ENCODE measurements at regions not wholly inside any gene's neighbourhood (a gene's known extent, or its start where the extent isn't known, plus 50 kb on each side); places are given as distances from the start of the nearest gene placed in this dataset.

DNA sequence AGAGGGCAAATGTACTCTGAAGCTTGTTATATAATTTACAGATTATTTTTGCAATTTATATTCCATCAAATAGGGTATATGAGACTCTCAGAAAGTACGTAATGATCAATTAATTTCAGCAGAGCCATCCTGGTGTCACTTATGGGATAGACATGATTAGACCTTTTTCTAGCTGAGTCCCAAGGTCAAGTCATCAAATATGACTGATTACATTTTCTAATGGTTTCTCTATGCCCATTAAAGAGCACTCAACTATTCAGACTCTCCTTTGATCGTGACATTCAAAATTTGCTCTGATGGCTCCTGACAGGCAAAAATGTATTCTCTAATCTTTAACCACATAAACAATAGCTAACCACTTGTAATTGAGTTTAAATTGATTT, 469.2 kb downstream of the COG6 start:
- DNase-seq: no peak

- DNase-seq: no peak
These were observed 469.9 kb downstream of the COG6 start for GRCh38 chr13:40125336-40125735.

- no peak for DNase-seq
These were observed 471.0 kb downstream of the COG6 start for GRCh38 chr13:40126306-40127085.

DNA sequence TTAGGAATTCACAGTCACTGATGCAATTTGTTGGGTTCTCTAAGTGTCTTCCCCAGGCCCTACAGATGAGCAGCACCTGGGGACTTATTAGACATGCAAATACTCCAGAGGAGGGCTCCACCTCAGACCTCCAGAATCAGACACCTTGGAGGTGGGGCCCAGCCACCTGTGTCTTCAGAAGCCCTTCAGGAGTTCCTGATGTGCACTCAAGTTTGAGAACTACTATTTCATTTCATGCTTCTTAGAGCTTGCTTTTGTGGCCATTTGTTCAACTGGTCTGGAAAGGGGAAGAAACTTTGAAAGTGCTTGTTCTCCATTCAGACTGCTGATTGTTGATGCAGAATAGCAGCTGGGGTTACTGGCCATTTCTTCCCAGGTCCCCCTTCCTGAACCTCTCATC, 472.0 kb downstream of the COG6 start:
- no peak for DNase-seq

DNA sequence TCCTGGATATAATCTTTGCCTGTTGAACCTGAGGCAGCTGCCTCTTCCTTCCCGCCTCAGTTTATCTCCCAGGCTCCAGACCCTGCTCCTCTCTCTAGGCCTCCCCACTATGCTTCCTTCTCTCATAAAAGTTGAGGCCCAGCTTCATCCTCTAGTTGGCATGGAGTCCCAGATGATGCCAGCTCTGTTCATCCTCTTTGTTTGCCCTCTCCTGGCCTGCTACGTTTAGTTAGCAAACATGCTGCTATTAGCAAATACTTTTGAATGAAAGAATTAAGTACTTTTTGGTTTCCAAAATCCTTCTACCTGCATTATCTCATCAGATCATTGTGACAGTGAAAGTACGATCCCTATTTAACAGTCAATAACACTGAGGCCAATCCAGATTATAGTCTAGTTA, 472.5 kb downstream of the COG6 start:
- DNase-seq: no peak

DNA sequence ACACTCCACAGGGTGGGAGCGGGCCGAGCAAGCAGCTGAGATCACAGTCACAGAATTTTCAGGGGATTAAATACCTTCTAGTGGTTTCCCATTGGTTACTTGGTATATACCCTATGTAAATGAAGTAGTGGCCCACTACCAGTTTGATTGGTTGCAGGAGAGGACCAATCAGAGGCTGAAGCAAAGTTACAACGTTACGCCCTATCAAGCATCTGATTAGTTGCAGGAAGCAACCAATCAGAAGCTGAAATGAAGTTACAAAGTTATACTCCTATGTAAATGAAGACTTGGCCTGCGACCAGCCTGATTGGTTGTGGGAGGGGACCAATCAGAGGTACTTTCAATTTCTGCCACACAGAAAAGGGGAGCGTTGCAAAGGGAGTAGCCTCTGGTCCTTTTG, 474.0 kb downstream of the COG6 start:
- no peak for DNase-seq

DNA sequence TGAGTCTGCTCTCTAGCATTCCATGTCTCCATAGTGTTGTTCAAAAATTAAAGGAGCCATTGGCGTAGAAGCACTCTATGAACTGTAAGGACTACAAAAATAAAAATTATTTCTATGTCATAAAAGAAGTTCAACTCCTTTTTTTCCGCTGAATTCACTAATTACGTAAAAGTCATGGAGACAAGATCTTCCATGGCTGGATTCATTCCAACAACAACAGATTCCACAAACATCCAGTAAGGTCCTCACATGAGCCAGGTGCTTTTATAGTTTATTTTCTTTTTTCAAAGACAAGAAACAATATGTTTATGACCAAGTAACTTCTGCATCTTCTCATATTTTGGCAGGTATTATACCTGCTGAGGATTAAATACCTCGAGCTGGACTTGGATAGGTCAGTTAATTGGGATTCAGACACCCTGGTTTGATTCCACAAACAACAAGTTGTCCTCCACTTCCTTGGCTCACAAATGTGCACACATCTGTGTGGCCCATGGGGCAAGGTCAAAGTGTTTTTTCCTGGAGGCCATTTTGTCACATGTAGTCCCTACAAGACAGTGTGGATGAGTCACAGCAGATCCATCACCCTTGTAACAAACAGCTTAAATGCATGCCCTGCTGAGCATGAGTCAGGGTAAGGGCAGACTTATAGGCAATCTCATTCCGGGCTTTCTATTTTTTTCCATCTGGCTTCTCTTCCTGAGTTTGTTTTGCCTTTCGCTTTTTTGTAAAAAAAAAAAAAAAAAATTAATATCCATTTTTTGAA, 475.6 kb downstream of the COG6 start:
- no peak for DNase-seq

DNA sequence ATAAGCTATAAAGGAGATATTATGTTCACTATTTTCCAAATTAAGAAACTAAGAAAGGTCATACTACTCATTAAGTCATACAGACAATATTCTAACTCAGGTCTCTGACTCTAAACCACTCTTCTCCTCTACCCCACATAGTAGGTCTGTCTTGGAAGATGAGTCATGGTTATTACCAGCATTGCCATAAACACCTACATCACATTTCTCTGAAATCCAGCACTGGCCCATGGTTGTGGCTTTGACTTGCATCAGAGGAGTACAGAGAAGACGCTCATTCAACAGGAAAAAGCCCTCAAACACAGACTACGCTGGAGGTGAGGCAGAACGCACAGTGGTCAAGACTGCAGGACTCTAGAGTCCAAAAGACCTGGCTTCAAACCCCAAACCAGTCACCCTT, 476.8 kb downstream of the COG6 start:
- no peak for DNase-seq

GRCh38 chr13:40136896-40137295, 481.4 kb downstream of the COG6 start:
- no peak for DNase-seq

- DNase-seq: no peak
These were observed 481.9 kb downstream of the COG6 start for GRCh38 chr13:40137400-40137799.

GRCh38 chr13:40139896-40140520, 484.5 kb downstream of the COG6 start:
- DNase-seq: no peak

DNA sequence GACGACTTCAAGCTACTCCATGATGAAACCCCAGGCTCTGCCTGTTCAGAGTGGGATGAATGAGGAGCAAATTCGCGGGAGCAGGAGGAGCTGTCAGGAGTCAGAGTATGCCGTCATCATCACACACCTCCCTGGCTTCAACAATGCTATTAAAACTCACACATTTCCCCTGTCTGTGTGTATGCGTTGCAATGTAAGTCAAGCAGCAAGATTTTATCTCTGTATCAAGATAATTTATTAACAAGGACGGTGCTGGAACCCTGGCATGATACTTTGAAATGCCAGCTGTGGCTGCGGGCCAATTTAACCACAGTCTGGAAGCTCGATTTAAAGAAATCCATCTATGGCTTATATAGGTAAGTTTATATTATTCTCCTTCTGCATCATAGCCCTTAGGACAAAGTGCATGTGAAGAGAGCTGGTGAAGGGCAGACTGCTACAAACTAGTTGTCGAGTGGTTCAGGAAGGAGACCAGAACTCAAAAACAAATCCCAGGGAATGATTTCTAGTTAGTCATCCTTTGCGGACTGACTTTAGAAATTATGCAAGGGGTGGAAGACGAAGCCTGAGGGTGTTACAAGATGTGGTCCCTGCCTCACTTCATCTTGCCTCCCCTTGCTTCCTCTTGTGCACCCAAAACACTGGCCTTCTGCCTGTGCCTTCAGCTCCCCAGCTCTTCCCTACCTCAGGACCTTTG, 486.5 kb downstream of the COG6 start:
- no peak for DNase-seq

GRCh38 chr13:40143106-40143505, 487.6 kb downstream of the COG6 start:
- DNase-seq: no peak

GRCh38 chr13:40143559-40143958, 488.1 kb downstream of the COG6 start:
- no peak for DNase-seq

- no peak for DNase-seq
These were observed 489.7 kb downstream of the COG6 start for GRCh38 chr13:40145139-40145538.

DNA sequence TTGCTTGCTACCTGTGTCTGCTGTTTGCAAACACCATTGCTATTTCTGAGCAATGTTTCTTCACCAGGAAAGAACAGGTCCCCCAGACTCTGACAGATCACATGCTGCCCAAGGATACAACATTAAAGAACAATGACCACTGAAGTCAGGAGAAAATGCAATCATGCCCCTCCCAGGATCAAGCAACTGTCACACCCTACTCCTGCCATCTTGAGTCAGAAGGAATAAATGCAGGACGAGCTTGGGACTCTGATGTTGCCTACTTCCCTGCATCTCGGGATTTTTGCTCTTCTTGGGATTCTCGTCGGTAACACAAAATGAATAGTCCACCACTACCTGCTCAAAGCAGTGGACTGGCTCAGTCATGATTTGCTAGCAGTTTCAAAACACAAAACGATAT, 490.6 kb downstream of the COG6 start:
- no peak for DNase-seq

DNA sequence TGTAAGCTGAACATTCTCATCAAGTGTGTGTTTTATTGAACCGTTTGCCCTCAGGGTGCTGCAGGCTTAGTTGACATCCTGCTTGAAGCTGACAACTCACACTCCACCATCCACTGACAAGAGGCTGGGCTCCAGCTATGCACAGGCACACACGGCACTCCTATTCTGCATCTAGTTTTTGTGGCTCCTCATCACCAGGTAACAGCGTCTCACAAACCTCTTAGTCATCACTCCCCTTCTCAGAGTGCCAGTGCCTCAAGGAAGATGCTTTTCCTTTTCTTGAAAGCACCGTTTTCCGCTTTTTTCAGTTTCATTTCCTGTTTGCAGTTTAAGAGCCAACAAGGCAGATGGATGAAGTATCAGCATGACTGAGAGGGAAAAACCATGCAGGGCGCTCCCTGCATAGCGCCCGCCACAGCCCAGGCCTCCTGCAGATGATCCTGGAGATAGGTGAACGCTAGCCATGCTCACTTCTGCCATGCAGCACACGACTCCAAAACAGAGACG, 491.2 kb downstream of the COG6 start:
- DNase-seq: no peak

DNA sequence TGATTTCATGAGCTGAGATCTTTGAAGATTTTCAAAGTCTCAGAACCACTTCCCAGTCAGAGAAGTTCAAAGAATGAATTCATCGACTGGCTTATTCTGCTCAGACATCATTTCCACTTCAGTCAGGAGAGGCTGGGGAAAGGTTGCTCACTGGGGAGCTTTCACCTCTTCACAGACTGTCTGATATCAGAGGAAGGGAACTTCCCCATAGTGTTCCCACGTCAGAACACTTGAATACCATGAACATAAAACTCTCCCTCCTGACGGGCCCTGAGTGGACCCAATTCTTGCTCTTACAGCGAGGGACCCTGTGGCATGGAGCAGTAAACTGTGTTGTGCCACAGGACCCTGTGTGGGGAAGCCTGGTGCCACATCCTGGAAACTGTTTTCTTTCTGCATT, 492.6 kb downstream of the COG6 start:
- no peak for DNase-seq

GRCh38 chr13:40148742-40149141, 493.3 kb downstream of the COG6 start:
- no peak for DNase-seq

- no peak for DNase-seq
These were observed 494.3 kb downstream of the COG6 start for GRCh38 chr13:40149611-40150274.

- no peak for DNase-seq
These were observed 496.2 kb downstream of the COG6 start for GRCh38 chr13:40151673-40152072.

GRCh38 chr13:40152145-40152544, 496.7 kb downstream of the COG6 start:
- peak; percentile 26 for DNase-seq

DNA sequence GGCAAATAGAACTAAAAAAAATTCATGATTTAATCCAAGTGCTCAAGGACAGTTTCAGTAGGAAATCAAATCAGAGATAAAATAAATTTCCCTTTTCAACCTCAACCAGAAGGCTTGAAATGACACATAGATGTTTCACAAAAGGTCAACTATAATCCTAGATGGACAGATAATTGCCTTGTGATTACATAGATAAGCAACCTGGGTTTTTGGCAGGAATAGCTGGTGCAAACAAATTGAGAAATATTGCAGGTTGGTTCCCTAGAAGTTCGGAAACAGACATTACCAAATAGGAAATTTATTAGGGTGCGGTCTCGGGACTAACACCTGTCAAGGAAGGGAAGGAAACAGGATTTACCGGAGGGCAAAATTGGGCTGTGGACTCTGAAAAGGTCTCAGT, 497.5 kb downstream of the COG6 start:
- no peak for DNase-seq

Data from hematopoietic multipotent progenitor cell treated with erythropoietin and hydrocortisone succinate and interleukin-3 and kit ligand, for 8 days (in vitro differentiated cells).